ENCODE measurements at regions not wholly inside any gene's neighbourhood (a gene's known extent, or its start where the extent isn't known, plus 50 kb on each side); places are given as distances from the start of the nearest gene placed in this dataset.

DNA sequence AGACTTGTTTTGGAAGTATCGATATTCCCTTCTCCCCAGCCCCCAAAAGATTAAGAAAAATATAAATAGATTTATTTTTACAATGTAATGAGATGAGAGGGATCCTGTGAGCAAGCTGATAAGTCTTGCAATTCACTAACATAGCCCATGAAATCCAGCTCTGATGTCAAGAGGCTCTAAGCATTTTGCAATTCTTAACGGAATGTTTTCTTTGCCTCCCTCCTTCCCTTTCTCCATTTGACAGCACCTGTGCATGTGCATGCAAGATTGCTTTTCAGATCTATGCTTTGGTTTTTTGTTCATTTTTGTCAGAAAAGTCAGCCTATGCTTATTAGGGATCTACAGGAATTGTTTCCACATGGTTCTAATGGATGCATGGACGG, 169.9 kb downstream of the SLIT2 start:
- no peaks in the 10 kb centered on the region for H3K36me3 Mint-ChIP-seq
- Histone ChIP-seq H3K4me3 (ENCODE audit: control insufficient read depth in 1 of 2, extremely low read depth in 1 of 2, low read length in 1 of 2) (no peak overlapping the region), H3K27me3 (replicated peaks in 1 of 2; ENCODE audit: control insufficient read depth in 2 of 2, extremely low read depth in 1 of 2, insufficient read depth in 2 of 2, low read length in 1 of 2) (no peaks in the 10 kb centered on the region), H3K4me1 (ENCODE audit: control insufficient read depth in 1 of 2, extremely low read depth in 1 of 2, insufficient read depth in 2 of 2, low read length in 2 of 2) (no peaks in the 10 kb centered on the region), H3K27ac (ENCODE audit: low read length) (no peak overlapping the region), H3K9me3 (no peaks in the 10 kb centered on the region), H3K36me3 (ENCODE audit: control insufficient read depth in 2 of 2, extremely low read depth in 1 of 2, insufficient read depth in 1 of 2, low read length in 1 of 2) (no peaks in the 10 kb centered on the region)
- H3K9me3 Mint-ChIP-seq, result no peaks in the 10 kb centered on the region
- ChIA-PET CTCF (no interaction called here), POLR2A (no interaction called here)
- no peak for ATAC-seq (replicated peaks in 1 of 4)
- no peak overlapping the region for H3K4me3 Mint-ChIP-seq
- no CpG with 5 or more reads among the region's 3 CpGs for WGBS (ENCODE audit: insufficient coverage)
- DNase-seq, result no peak
- peaks cover 7% of the 10 kb centered on the region in 3 donors for H3K4me1 Mint-ChIP-seq
- H3K27ac Mint-ChIP-seq, result no peak overlapping the region
- no peaks in the 10 kb centered on the region for H3K27me3 Mint-ChIP-seq

DNA sequence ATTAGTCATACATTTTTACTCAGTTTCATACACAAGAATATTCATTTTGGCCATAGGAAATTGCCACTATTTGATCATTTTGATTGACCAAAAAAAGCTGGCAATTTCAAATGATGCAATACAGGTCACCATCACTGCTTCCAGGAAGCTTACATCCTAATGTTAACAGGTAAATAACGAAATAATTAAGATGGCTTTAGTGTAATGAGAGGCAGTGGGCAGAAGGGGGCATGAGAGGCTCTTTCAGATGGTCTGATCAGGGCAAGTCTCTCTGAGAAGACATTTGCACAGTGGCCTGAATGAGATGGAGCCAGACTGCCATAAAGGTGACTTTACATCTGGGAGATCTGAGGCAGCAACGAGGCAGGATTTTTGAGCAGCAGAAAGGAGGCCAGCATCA, 170.7 kb downstream of the SLIT2 start:
- CTCF ChIA-PET, result interaction anchor here (0.5 to 0.6 kb wide), 2 partner anchors 11 to 12 kb away, joined by 3 read pairs; no protein-coding TSS in a partner anchor
- H3K27ac Mint-ChIP-seq, result no peak overlapping the region
- peak in 14 of 35 experiments; percentile 1 to 41 (median 2) for DNase-seq

DNA sequence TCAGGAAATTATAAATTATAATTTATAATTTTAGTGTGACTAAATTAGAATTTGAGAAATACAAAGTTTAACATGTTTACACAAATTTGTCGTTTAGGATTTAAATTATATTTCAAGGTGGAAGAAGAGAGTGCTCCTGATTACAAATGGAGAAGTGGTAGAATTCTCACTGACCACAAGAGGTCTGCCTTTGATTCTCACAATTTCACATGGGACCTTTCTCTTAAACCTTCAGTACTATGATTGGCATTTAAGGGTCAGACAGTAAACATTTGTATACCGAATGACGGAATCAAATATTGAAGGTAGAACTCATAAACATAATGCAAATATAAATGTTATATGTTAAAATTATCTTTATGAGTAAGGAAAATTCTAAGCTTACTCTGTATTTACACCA, 171.7 kb downstream of the SLIT2 start:
- H3K4me3 Mint-ChIP-seq, result no peak overlapping the region
- POLR2A ChIA-PET, result no interaction called here
- Histone ChIP-seq H3K27ac (ENCODE audit: low read length) (no peak overlapping the region), H3K36me3 (ENCODE audit: control insufficient read depth in 2 of 2, extremely low read depth in 1 of 2, insufficient read depth in 1 of 2, low read length in 1 of 2) (no peaks in the 10 kb centered on the region), H3K4me3 (ENCODE audit: control insufficient read depth in 1 of 2, extremely low read depth in 1 of 2, low read length in 1 of 2) (no peak overlapping the region), H3K4me1 (ENCODE audit: control insufficient read depth in 1 of 2, extremely low read depth in 1 of 2, insufficient read depth in 2 of 2, low read length in 2 of 2) (no peaks in the 10 kb centered on the region), H3K27me3 (replicated peaks in 1 of 2; ENCODE audit: control insufficient read depth in 2 of 2, extremely low read depth in 1 of 2, insufficient read depth in 2 of 2, low read length in 1 of 2) (no peaks in the 10 kb centered on the region), H3K9me3 (no peaks in the 10 kb centered on the region)
- no peak for ATAC-seq (replicated peaks in 1 of 4)
- no peaks in the 10 kb centered on the region for H3K36me3 Mint-ChIP-seq
- no peaks in the 10 kb centered on the region for H3K27me3 Mint-ChIP-seq
- WGBS (ENCODE audit: insufficient coverage), result no CpG with 5 or more reads among the region's 3 CpGs
- CTCF ChIA-PET, result no interaction called here
- DNase-seq, result no peak
- no peaks in the 10 kb centered on the region for H3K9me3 Mint-ChIP-seq
- H3K4me1 Mint-ChIP-seq, result peaks cover 5 to 7% (median 7%) of the 10 kb centered on the region in 3 donors
- no peak overlapping the region for H3K27ac Mint-ChIP-seq

More for the DNA sequence above, 170.7 kb downstream of the SLIT2 start:
- ATAC-seq (replicated peaks in 1 of 4), result peak in 3 of 4 experiments; percentile 26 to 49 (median 43)
- peaks cover 7% of the 10 kb centered on the region in 3 donors for H3K4me1 Mint-ChIP-seq
- no peaks in the 10 kb centered on the region for H3K9me3 ChIP-seq
- no peak overlapping the region for H3K27ac ChIP-seq (ENCODE audit: low read length)
- no peaks in the 10 kb centered on the region for H3K27me3 Mint-ChIP-seq
- H3K36me3 ChIP-seq (ENCODE audit: control insufficient read depth in 2 of 2, extremely low read depth in 1 of 2, insufficient read depth in 1 of 2, low read length in 1 of 2), result no peaks in the 10 kb centered on the region
- no peaks in the 10 kb centered on the region for H3K27me3 ChIP-seq (replicated peaks in 1 of 2; ENCODE audit: control insufficient read depth in 2 of 2, extremely low read depth in 1 of 2, insufficient read depth in 2 of 2, low read length in 1 of 2)
- WGBS (ENCODE audit: insufficient coverage), result no CpG with 5 or more reads among the region's 2 CpGs
- H3K4me1 ChIP-seq (ENCODE audit: control insufficient read depth in 1 of 2, extremely low read depth in 1 of 2, insufficient read depth in 2 of 2, low read length in 2 of 2), result no peaks in the 10 kb centered on the region
- no peak overlapping the region for H3K4me3 ChIP-seq (ENCODE audit: control insufficient read depth in 1 of 2, extremely low read depth in 1 of 2, low read length in 1 of 2)
- POLR2A ChIA-PET, result no interaction called here
- H3K36me3 Mint-ChIP-seq, result no peaks in the 10 kb centered on the region
- H3K4me3 Mint-ChIP-seq, result no peak overlapping the region
- H3K9me3 Mint-ChIP-seq, result no peaks in the 10 kb centered on the region

DNA sequence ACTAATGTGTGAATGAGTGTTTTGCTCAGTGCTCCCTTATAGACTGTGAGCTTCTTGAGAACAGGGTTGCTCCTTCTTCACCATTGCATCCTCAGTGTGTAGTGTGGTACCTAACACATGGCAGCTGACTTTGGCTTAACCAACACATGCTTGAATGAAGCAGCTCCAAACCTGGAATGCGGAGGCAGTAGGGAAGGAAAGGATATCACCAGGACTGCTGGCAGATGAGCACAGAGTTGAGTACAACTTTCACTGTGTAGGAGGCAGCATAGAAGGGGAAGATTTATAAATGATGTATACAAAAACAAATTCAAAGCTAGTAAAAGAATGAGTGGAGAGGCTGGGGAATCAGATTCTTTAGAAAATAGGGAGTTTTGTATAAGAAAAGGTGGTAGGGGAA, 174.3 kb downstream of the SLIT2 start:
- H3K4me3 Mint-ChIP-seq, result no peak overlapping the region
- H3K9me3 Mint-ChIP-seq, result no peaks in the 10 kb centered on the region
- no peak overlapping the region for H3K27ac Mint-ChIP-seq
- no peak for ATAC-seq (replicated peaks in 1 of 4)
- H3K4me1 Mint-ChIP-seq, result no peaks in the 10 kb centered on the region
- H3K27me3 Mint-ChIP-seq, result no peaks in the 10 kb centered on the region
- no peak for DNase-seq
- no peaks in the 10 kb centered on the region for H3K36me3 ChIP-seq (ENCODE audit: control insufficient read depth in 2 of 2, extremely low read depth in 1 of 2, insufficient read depth in 1 of 2, low read length in 1 of 2)
- no CpG with 5 or more reads among the region's 1 CpG for WGBS (ENCODE audit: insufficient coverage)
- H3K27ac ChIP-seq (ENCODE audit: low read length), result no peak overlapping the region
- no peaks in the 10 kb centered on the region for H3K4me1 ChIP-seq (ENCODE audit: control insufficient read depth in 1 of 2, extremely low read depth in 1 of 2, insufficient read depth in 2 of 2, low read length in 2 of 2)
- H3K36me3 Mint-ChIP-seq, result no peaks in the 10 kb centered on the region
- no peaks in the 10 kb centered on the region for H3K9me3 ChIP-seq
- H3K27me3 ChIP-seq (replicated peaks in 1 of 2; ENCODE audit: control insufficient read depth in 2 of 2, extremely low read depth in 1 of 2, insufficient read depth in 2 of 2, low read length in 1 of 2), result no peaks in the 10 kb centered on the region
- ChIA-PET CTCF (interaction anchor here in 1 of 2 donors (1.1 kb wide), 1 partner anchor 259 kb away, joined by 4 read pairs; no protein-coding TSS in a partner anchor), POLR2A (no interaction called here)
- H3K4me3 ChIP-seq (ENCODE audit: control insufficient read depth in 1 of 2, extremely low read depth in 1 of 2, low read length in 1 of 2), result no peak overlapping the region

DNA sequence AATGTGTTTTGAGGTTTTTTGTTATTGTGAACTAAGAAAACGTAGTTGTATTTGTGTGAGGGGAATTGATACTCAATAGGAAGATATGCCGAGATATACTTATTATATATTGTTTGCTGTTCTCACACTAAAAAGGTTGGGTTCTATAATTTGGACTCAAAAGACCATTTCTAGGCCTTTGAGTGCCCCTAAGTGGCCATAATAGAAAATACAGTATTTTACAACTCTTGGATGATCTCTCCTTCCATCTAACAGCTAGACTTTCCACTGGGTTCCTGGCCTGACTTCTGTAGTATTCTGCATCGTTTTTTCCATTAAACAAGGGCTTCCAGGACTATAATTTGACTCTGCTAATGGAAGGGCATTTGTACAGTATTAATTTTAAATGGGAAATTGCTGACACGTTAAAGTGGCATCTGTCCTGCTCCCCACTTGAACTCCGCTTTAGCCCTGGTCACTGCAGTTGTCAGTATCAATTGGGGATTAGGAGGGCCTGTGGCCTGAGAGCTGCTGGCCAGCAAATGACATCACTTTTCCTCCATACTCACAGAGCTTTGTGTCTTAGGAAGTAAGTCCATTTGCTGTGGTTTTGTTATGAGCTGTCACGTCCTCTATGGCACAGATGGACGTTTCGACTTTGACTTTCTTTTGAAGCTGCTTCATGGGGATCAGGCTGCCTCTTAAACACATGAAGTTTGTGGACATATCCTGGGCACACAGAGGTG, 176.9 kb downstream of the SLIT2 start:
- no peak for DNase-seq
- ATAC-seq (replicated peaks in 1 of 4), result no peak
- WGBS (ENCODE audit: insufficient coverage), result 71% methylated on average over 2 of the region's 8 CpGs
- ChIA-PET CTCF (interaction anchor here in 1 of 2 donors (0.6 kb wide), 1 partner anchor 12 kb away, joined by 3 read pairs; no protein-coding TSS in a partner anchor), POLR2A (no interaction called here)
- Mint-ChIP-seq H3K9me3 (no peaks in the 10 kb centered on the region), H3K36me3 (no peaks in the 10 kb centered on the region), H3K4me3 (no peak overlapping the region), H3K27ac (no peak overlapping the region), H3K27me3 (peaks cover 0 to 2% of the 10 kb centered on the region in 2 donors), H3K4me1 (no peaks in the 10 kb centered on the region)
- H3K4me1 ChIP-seq (ENCODE audit: control insufficient read depth in 1 of 2, extremely low read depth in 1 of 2, insufficient read depth in 2 of 2, low read length in 2 of 2), result no peaks in the 10 kb centered on the region
- H3K27ac ChIP-seq (ENCODE audit: low read length), result no peak overlapping the region
- no peak overlapping the region for H3K4me3 ChIP-seq (ENCODE audit: control insufficient read depth in 1 of 2, extremely low read depth in 1 of 2, low read length in 1 of 2)
- no peaks in the 10 kb centered on the region for H3K36me3 ChIP-seq (ENCODE audit: control insufficient read depth in 2 of 2, extremely low read depth in 1 of 2, insufficient read depth in 1 of 2, low read length in 1 of 2)
- H3K27me3 ChIP-seq (replicated peaks in 1 of 2; ENCODE audit: control insufficient read depth in 2 of 2, extremely low read depth in 1 of 2, insufficient read depth in 2 of 2, low read length in 1 of 2), result no peaks in the 10 kb centered on the region
- H3K9me3 ChIP-seq, result no peaks in the 10 kb centered on the region

DNA sequence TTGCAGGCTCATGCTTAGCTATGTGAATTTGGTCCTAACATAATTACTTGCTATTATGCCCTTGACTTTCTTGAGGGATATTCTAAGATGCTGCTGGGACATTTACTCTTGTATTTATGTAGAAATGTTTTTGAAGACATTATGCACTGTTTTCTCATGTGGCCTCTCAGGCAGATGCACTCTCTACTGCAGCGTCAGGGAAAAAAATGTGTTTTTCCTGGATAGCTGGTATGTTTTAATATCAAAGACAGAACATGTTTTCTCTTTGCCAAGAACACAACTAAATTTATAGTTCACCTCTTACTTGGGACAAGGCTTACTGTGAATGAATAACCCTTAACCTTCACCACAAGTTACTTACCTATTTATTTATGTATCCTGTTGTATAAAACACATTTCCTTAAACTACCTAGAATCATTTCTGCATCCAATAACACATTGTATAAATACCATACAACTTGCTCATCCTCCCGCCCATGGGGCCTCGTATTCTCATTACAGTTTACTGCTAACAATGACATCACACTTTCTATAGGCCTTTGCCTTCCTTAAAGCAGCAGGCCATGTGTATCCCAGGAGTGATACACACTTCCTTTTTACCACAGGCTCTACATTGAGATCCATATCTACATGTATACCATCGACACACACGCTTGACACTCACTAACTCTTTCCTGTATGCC, 178.7 kb downstream of the SLIT2 start:
- H3K27ac Mint-ChIP-seq, result no peak overlapping the region
- peaks cover 0 to 2% of the 10 kb centered on the region in 2 donors for H3K27me3 Mint-ChIP-seq
- no peaks in the 10 kb centered on the region for H3K4me1 Mint-ChIP-seq
- ChIA-PET POLR2A (no interaction called here), CTCF (interaction anchor here in 1 of 2 donors (0.8 kb wide), 1 partner anchor 214 kb away, joined by 3 read pairs; no protein-coding TSS in a partner anchor)
- Histone ChIP-seq H3K27ac (ENCODE audit: low read length) (no peak overlapping the region), H3K36me3 (ENCODE audit: control insufficient read depth in 2 of 2, extremely low read depth in 1 of 2, insufficient read depth in 1 of 2, low read length in 1 of 2) (no peaks in the 10 kb centered on the region), H3K9me3 (no peaks in the 10 kb centered on the region), H3K4me1 (ENCODE audit: control insufficient read depth in 1 of 2, extremely low read depth in 1 of 2, insufficient read depth in 2 of 2, low read length in 2 of 2) (no peaks in the 10 kb centered on the region), H3K27me3 (replicated peaks in 1 of 2; ENCODE audit: control insufficient read depth in 2 of 2, extremely low read depth in 1 of 2, insufficient read depth in 2 of 2, low read length in 1 of 2) (no peaks in the 10 kb centered on the region), H3K4me3 (ENCODE audit: control insufficient read depth in 1 of 2, extremely low read depth in 1 of 2, low read length in 1 of 2) (no peak overlapping the region)
- 77% methylated on average over 2 of the region's 5 CpGs for WGBS (ENCODE audit: insufficient coverage)
- no peaks in the 10 kb centered on the region for H3K36me3 Mint-ChIP-seq
- H3K4me3 Mint-ChIP-seq, result no peak overlapping the region
- ATAC-seq (replicated peaks in 1 of 4) (no peak), DNase-seq (no peak)
- H3K9me3 Mint-ChIP-seq, result no peaks in the 10 kb centered on the region

All from T-cell (primary cell).